Chondrocyte (in vitro differentiated cells): ENCODE measurements at regions not wholly inside any gene's neighbourhood (a gene's known extent, or its start where the extent isn't known, plus 50 kb on each side); places are given as distances from the start of the nearest gene placed in this dataset.
A peak's percentile ranks its signal among the peaks of the same experiment; 100 is the strongest.
"Not testable (repeated sequence)": the region's sequence is repeated elsewhere in the genome, so short reads cannot be mapped to it uniquely, and the experiment has no call there.

ENCODE experiments used
- DNase-seq: peaks from one replicate; pipeline ENCODE4 v3.0.0; 2021; ENCODE audit warnings: mixed read lengths, low spot score
- H3K27ac Mint-ChIP-seq: one replicate; pipeline ENCODE4 v1.8.0; 2021; ENCODE audit warnings: mild to moderate bottlenecking, moderate library complexity, mixed read lengths; ENCODE audit not compliant: unreplicated experiment
- H3K27me3 Mint-ChIP-seq: 2 replicates; pipeline ENCODE4 v1.8.0; 2021; ENCODE audit warnings: low read depth, mixed read lengths
- H3K36me3 Mint-ChIP-seq: 2 replicates; pipeline ENCODE4 v1.8.0; 2021; ENCODE audit warnings: low read depth, mixed read lengths
- H3K4me1 Mint-ChIP-seq: 2 replicates; pipeline ENCODE4 v1.8.0; 2021; ENCODE audit warnings: low read depth, mild to moderate bottlenecking, mixed read lengths
- H3K4me3 Mint-ChIP-seq: one replicate; pipeline ENCODE4 v1.8.0; 2021; ENCODE audit warnings: mild to moderate bottlenecking, moderate library complexity, mixed read lengths; ENCODE audit not compliant: unreplicated experiment
- H3K9me3 Mint-ChIP-seq: 2 replicates; pipeline ENCODE4 v1.8.0; 2021; ENCODE audit warnings: low read depth, mixed read lengths
- TF ChIP-seq, protein P1 (sequence below): fragments of 200-600 bp; sonication (generic); IDR thresholded peaks from 2 replicates; pipeline ENCODE4 v1.5.0; 2021; ENCODE audit warnings: antibody characterized with exemption, mild to moderate bottlenecking, moderate library complexity

DNA sequence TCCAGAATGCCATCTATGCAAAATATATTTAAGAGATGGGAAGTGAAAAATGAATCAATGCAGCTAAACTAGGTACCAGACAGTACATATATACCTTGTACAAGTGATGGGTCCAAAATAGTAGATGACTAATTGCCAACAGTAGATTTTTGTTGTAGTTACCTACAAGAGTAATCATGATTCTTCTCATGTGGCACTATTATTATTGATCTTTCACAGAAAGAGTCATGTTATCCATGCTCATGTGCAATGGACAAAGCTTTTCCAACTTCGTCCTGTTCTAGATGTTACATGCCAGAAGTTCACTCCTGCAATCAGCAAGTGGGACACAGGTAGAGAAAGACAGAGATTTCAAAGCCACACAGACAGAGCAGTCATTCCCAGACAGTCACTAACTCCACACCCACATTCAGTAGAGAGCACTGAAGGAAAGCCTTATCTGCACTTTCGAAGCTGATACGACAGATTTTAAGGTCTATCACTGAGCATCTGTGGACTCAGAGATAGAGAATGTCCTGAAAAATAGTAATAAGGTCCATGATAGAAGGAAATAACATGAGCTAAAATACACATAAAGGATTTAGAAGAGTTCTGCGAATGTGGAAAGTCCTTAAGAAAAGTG lies 101.6 kb upstream of the ITPRID2 start:
- peaks cover 8% of the 10 kb centered on the region for H3K9me3 Mint-ChIP-seq
- H3K27ac Mint-ChIP-seq = no peak overlapping the region
- DNase-seq = no peak
- TF ChIP-seq, protein P1, sequence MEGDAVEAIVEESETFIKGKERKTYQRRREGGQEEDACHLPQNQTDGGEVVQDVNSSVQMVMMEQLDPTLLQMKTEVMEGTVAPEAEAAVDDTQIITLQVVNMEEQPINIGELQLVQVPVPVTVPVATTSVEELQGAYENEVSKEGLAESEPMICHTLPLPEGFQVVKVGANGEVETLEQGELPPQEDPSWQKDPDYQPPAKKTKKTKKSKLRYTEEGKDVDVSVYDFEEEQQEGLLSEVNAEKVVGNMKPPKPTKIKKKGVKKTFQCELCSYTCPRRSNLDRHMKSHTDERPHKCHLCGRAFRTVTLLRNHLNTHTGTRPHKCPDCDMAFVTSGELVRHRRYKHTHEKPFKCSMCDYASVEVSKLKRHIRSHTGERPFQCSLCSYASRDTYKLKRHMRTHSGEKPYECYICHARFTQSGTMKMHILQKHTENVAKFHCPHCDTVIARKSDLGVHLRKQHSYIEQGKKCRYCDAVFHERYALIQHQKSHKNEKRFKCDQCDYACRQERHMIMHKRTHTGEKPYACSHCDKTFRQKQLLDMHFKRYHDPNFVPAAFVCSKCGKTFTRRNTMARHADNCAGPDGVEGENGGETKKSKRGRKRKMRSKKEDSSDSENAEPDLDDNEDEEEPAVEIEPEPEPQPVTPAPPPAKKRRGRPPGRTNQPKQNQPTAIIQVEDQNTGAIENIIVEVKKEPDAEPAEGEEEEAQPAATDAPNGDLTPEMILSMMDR = no peak
- H3K4me3 Mint-ChIP-seq = no peak overlapping the region
- H3K27me3 Mint-ChIP-seq = no peaks in the 10 kb centered on the region
- peaks cover 3% of the 10 kb centered on the region for H3K36me3 Mint-ChIP-seq
- H3K4me1 Mint-ChIP-seq = peaks cover 43% of the 10 kb centered on the region

DNA sequence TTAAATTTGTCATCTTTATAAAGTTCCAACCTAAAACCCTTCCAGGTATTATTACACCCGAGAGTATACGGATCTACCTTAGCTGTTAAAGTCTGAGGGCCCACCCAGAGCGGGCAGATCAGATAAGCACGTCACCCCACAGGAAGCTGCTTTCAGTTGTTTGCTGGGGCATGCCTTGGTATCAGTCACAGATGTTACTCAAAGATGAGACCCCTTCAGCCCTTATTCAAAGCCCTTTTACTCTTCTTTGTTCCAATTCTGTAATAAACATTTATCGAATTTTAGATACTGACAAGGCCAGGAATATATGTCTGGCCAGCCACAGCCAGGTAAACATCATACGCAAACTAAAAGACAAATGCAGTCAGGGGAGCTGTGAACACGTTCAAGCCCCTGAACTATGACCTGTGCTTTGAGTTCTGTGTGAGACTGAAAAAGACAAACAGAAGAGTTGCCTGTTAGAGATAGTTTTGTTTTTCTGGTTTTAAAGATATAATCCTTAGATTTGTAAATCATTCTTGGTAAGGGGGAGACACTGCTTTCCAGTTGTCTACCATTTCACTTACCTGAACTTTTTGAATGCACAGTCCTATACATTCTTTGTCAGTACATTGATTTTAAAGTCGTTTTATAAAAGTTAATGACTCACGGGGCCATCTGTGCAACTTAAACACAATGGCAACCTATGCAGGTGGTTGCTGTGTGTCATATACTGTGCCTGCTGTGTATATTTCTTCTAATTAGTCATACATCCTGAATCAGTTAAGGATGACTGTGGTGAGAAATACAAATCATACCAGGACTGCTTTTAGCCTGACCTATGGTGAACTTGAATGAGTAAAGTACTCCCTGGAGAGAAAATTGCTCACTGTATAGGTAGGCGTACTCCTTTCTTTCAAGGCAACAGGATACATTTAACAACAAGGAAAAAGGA lies 100.5 kb upstream of the ITPRID2 start:
- Mint-ChIP-seq H3K4me3 (no peak overlapping the region), H3K36me3 (peaks cover 3% of the 10 kb centered on the region), H3K27me3 (no peaks in the 10 kb centered on the region), H3K27ac (peak overlapping the region; percentile 64), H3K4me1 (peaks cover 35% of the 10 kb centered on the region), H3K9me3 (peaks cover 8% of the 10 kb centered on the region)
- TF ChIP-seq, protein P1 = no peak
- DNase-seq = no peak

DNA sequence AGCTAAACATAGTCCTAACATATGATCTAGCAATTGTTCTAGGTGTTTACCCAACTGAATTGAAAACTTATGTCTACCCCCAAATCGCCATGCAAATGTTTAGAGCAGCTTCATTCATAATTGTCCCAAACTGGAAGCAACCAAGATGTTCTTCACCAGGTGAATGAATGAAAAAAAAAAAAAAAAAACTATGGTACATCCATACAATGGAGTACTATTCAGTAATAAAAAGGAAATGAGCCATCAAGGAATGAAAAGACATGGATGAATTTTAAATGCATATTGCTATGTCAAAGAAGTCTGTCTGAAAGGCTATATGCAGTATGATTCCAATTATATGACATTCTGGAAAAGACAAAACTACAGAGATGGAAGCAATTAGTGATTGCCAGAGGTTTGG lies 98.6 kb upstream of the ITPRID2 start:
- peaks cover 32% of the 10 kb centered on the region for H3K4me1 Mint-ChIP-seq
- H3K27ac Mint-ChIP-seq = no peak overlapping the region
- peaks cover 8% of the 10 kb centered on the region for H3K9me3 Mint-ChIP-seq
- peaks cover 3% of the 10 kb centered on the region for H3K36me3 Mint-ChIP-seq
- H3K4me3 Mint-ChIP-seq = no peak overlapping the region
- TF ChIP-seq, protein P1 = no peak
- DNase-seq = no peak
- H3K27me3 Mint-ChIP-seq = no peaks in the 10 kb centered on the region

DNA sequence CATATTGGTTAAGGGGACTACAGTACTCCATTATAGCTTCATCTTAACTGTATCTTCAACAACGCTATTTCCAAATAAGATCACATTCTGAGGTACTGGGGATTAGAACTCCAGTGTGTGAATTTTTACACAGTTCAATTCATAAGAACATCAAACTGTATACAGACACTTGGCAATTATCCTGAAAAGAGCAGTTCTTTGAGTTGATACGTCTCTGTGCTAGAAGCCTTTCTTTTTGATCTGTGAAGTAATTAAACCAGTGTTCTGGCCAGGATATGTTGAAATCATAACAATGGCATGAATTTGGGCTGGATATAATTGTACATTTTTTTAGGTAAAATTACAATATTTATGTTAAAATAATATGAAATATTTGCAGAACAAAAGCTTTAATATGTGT lies 93.5 kb upstream of the ITPRID2 start:
- Mint-ChIP-seq H3K4me3 (no peak overlapping the region), H3K4me1 (no peaks in the 10 kb centered on the region), H3K27me3 (no peaks in the 10 kb centered on the region), H3K27ac (no peak overlapping the region), H3K9me3 (peaks cover 19% of the 10 kb centered on the region), H3K36me3 (peaks cover 3% of the 10 kb centered on the region)
- TF ChIP-seq, protein P1 = no peak
- no peak for DNase-seq

DNA sequence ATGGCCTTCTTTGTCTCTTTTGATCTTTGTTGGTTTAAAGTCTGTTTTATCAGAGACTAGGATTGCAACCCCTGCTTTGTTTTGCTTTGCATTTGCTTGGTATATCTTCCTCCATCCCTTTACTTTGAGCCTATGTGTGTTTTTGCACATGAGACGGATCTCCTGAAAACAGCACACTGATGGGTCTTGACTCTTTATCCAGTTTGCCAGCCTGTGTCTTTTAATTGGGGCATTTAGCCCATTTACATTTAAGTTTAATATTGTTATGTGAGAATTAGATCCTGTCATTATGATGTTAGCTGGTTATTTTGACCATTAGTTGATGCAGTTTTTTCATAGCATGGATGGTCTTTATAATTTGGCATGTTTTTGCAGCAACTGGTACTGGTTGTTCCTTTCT lies 89.2 kb upstream of the ITPRID2 start:
- not testable (repeated sequence) for H3K27me3 Mint-ChIP-seq, DNase-seq, H3K4me3 Mint-ChIP-seq, H3K36me3 Mint-ChIP-seq, H3K27ac Mint-ChIP-seq
- H3K4me1 Mint-ChIP-seq = peaks cover 21% of the 10 kb centered on the region
- peaks cover 14% of the 10 kb centered on the region for H3K9me3 Mint-ChIP-seq

DNA sequence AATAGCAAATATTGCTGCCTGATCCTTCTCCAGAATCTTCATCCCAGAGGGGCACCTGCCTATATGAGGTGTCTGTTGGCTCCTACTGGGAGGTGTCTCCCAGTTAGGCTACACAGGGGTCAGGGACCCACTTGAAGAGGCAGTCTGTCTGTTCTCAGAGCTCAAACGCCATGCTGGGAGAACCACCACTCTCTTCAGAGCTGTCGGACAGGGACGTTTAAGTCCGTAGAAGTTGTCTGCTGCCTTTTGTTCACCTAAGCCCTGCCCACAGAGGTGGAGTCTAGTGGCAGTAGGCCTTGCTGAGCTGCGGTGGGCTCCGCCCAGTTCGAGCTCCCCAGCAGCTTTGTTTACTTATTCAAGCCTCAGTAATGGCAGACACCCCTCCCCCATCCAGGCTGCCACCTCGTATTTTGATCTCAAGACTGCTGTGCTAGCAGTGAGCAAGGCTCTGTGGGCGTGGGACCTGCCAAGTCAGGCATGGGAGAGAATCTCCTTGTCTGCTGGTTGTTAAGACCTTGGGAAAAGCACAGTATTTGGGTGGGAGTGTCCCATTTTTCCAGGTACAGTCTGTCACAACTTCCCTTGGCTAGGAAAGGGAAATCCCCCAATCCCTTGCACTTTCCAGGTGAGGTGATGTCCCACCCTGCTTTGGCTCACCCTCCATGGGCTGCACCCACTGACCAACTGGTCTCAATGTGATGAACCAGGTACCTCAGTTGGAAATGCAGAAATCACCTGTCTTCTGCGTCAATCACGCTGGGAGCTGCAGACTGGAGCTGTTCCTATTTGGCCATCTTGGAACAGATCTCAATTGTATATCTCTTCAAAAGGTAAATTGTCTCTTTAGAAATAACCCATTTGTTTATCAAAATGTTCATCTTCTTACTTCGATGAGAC lies 87.4 kb upstream of the ITPRID2 start:
- Mint-ChIP-seq H3K9me3 (peaks cover 14% of the 10 kb centered on the region), H3K4me1 (peaks cover 21% of the 10 kb centered on the region)
- H3K36me3 Mint-ChIP-seq, H3K27me3 Mint-ChIP-seq, H3K27ac Mint-ChIP-seq, DNase-seq, H3K4me3 Mint-ChIP-seq: not testable (repeated sequence)
